Ascending aorta (tissue), 2 donors: ENCODE measurements at regions not wholly inside any gene's neighbourhood (a gene's known extent, or its start where the extent isn't known, plus 50 kb on each side); places are given as distances from the start of the nearest gene placed in this dataset.

Source experiments
- DNase-seq, 2 donors: peaks; one replicate each; pipeline ENCODE4 v3.0.0-alpha.2; 2019; ENCODE audit warnings: low spot score in 2 of 2
- H3K27ac ChIP-seq, 2 donors: fragments of 200-600 bp; sonication (generic); one replicate each; pipeline ENCODE4 v1.5.1; 2016 to 2017; ENCODE audit warnings: mild to moderate bottlenecking in 1 of 2
- H3K27me3 ChIP-seq: fragments of 200-600 bp; sonication (generic); one replicate; pipeline ENCODE4 v1.5.1; 2017
- H3K36me3 ChIP-seq, 2 donors: fragments of 200-600 bp; sonication (generic); one replicate each; pipeline ENCODE4 v1.5.1; 2016
- H3K4me1 ChIP-seq, 2 donors: fragments of 200-600 bp; sonication (generic); one replicate each; pipeline ENCODE4 v1.5.1; 2016 to 2017; ENCODE audit warnings: mild to moderate bottlenecking in 1 of 2
- H3K4me3 ChIP-seq, 2 donors: fragments of 200-600 bp; sonication (generic); one replicate each; pipeline ENCODE4 v1.5.1; 2016 to 2017; ENCODE audit warnings: mild to moderate bottlenecking in 1 of 2
- H3K9me3 ChIP-seq, 2 donors: fragments of 200-600 bp; sonication (generic); one replicate each; pipeline ENCODE4 v1.5.1; 2016
- CTCF ChIP-seq, 3 experiments: fragments of 200-600 bp in 2 of 3; fragments of 450-650 bp in 1 of 3; sonication (generic) in 2 of 3; IDR thresholded peaks; one replicate each; pipeline ENCODE4 v1.5.1; 2016 to 2019; ENCODE audit warnings: antibody characterized with exemption in 3 of 3, mild to moderate bottlenecking in 1 of 3, moderate library complexity in 1 of 3
- intact Hi-C: fragments of 100-400 bp; cut with DNase I; formaldehyde crosslinking; loops from one replicate; pipeline ENCODE4 v1.15.1; 2023

GRCh38 chr13:111554539-111555267 is 234.3 kb downstream of the TEX29 start:
- H3K27me3 ChIP-seq, result no peaks in the 10 kb centered on the region

GRCh38 chr13:111555268-111555808 is 234.9 kb downstream of the TEX29 start:
- Histone ChIP-seq H3K27ac (no peak overlapping the region), H3K9me3 (no peaks in the 10 kb centered on the region), H3K4me3 (no peak overlapping the region), H3K4me1 (no peaks in the 10 kb centered on the region), H3K36me3 (no peaks in the 10 kb centered on the region), H3K27me3 (no peaks in the 10 kb centered on the region)
- no peak for TF ChIP-seq CTCF (IDR thresholded peaks at IDR 0.05)
- intact Hi-C loops, result no loop called here
- DNase-seq, result peak in 1 of 2 donors; percentile 21

More at GRCh38 chr13:111554539-111555267, 234.3 kb downstream of the TEX29 start:
- Histone ChIP-seq H3K9me3 (no peaks in the 10 kb centered on the region), H3K4me1 (no peaks in the 10 kb centered on the region), H3K36me3 (no peaks in the 10 kb centered on the region), H3K4me3 (no peak overlapping the region), H3K27ac (no peak overlapping the region)
- intact Hi-C loops, result no loop called here
- no peak for DNase-seq
- no peak for TF ChIP-seq CTCF (IDR thresholded peaks at IDR 0.05)

- TF ChIP-seq CTCF (IDR thresholded peaks at IDR 0.05), result no peak
- Histone ChIP-seq H3K4me1 (no peaks in the 10 kb centered on the region), H3K36me3 (no peaks in the 10 kb centered on the region), H3K9me3 (no peaks in the 10 kb centered on the region), H3K27me3 (no peaks in the 10 kb centered on the region), H3K27ac (no peak overlapping the region), H3K4me3 (no peak overlapping the region)
- peak in 1 of 2 donors; percentile 9 for DNase-seq
- intact Hi-C loops, result no loop called here
Observed at GRCh38 chr13:111555903-111556302, 235.5 kb downstream of the TEX29 start.

- intact Hi-C loops, result no loop called here
- H3K27ac ChIP-seq, result no peak overlapping the region
- no peaks in the 10 kb centered on the region for H3K4me1 ChIP-seq
- no peak for DNase-seq
- H3K9me3 ChIP-seq, result no peaks in the 10 kb centered on the region
- TF ChIP-seq CTCF (IDR thresholded peaks at IDR 0.05), result no peak
- H3K4me3 ChIP-seq, result no peak overlapping the region
- H3K27me3 ChIP-seq, result no peaks in the 10 kb centered on the region
- no peaks in the 10 kb centered on the region for H3K36me3 ChIP-seq
Observed at GRCh38 chr13:111556496-111556895, 236.1 kb downstream of the TEX29 start.

GRCh38 chr13:111557921-111558699 is 237.7 kb downstream of the TEX29 start:
- no peaks in the 10 kb centered on the region for H3K36me3 ChIP-seq
- intact Hi-C loops, result no loop called here
- H3K4me3 ChIP-seq, result no peak overlapping the region
- no peak for TF ChIP-seq CTCF (IDR thresholded peaks at IDR 0.05)
- no peaks in the 10 kb centered on the region for H3K27me3 ChIP-seq
- H3K4me1 ChIP-seq, result no peaks in the 10 kb centered on the region
- no peaks in the 10 kb centered on the region for H3K9me3 ChIP-seq
- H3K27ac ChIP-seq, result no peak overlapping the region
- DNase-seq, result no peak
